Activated CD4-positive, alpha-beta T cell treated with anti-CD3 and anti-CD28 coated beads, Interleukin-2, amount 10 ng/mL, durations not matched to agents 7 days and 5 days (primary cell): ENCODE measurements at regions not wholly inside any gene's neighbourhood (a gene's known extent, or its start where the extent isn't known, plus 50 kb on each side); places are given as distances from the start of the nearest gene placed in this dataset.
A peak's percentile ranks its signal among the peaks of the same experiment; 100 is the strongest.

Experiments
- CTCF ChIA-PET: fragments of 350-600 bp; sonication (Branson Sonifier 250); formaldehyde crosslinking; loops from one replicate; lab custom pipeline; 2021; ENCODE audit warnings: antibody characterized with exemption; lab: Charles Lee
- POLR2A ChIA-PET: fragments of 350-600 bp; sonication (Branson Sonifier 250); formaldehyde crosslinking; loops from one replicate; lab custom pipeline; 2021; ENCODE audit warnings: antibody characterized with exemption; lab: Charles Lee
- DNase-seq: peaks from one replicate; pipeline ENCODE4 v3.0.0-alpha.2; 2020
- H3K27ac Mint-ChIP-seq: one replicate; pipeline ENCODE4 v1.8.0; 2021; ENCODE audit warnings: mild to moderate bottlenecking, moderate library complexity, mixed read lengths
- H3K27me3 Mint-ChIP-seq: one replicate; pipeline ENCODE4 v1.8.0; 2021; ENCODE audit warnings: mixed read lengths
- H3K36me3 Mint-ChIP-seq: one replicate; pipeline ENCODE4 v1.8.0; 2021; ENCODE audit warnings: low read depth, mixed read lengths
- H3K4me1 Mint-ChIP-seq: one replicate; pipeline ENCODE4 v1.8.0; 2021; ENCODE audit warnings: mixed read lengths
- H3K4me3 Mint-ChIP-seq: one replicate; pipeline ENCODE4 v1.8.0; 2021; ENCODE audit warnings: mild to moderate bottlenecking, moderate library complexity, mixed read lengths
- H3K9me3 Mint-ChIP-seq: one replicate; pipeline ENCODE4 v1.8.0; 2021; ENCODE audit warnings: mixed read lengths

GRCh38 chr5:142484821-142485387, 160.1 kb upstream of the SPRY4 start:
- ChIA-PET POLR2A (no interaction called here), CTCF (interaction anchor here (0.6 to 0.9 kb wide), 2 partner anchors 11 to 493 kb away, joined by 3 read pairs; no protein-coding TSS in a partner anchor)
- peaks cover 18% of the 10 kb centered on the region for H3K9me3 Mint-ChIP-seq
- H3K4me3 Mint-ChIP-seq: no peak overlapping the region
- H3K4me1 Mint-ChIP-seq: no peaks in the 10 kb centered on the region
- peaks cover 1% of the 10 kb centered on the region for H3K27me3 Mint-ChIP-seq
- no peaks in the 10 kb centered on the region for H3K36me3 Mint-ChIP-seq
- no peak overlapping the region for H3K27ac Mint-ChIP-seq
- DNase-seq: no peak

GRCh38 chr5:142482207-142482606, 157.4 kb upstream of the SPRY4 start:
- ChIA-PET CTCF (interaction anchor here (1.0 to 1.9 kb wide), 2 partner anchors 9 to 11 kb away, joined by 4 to 5 read pairs; no protein-coding TSS in a partner anchor), POLR2A (no interaction called here)
- no peak for DNase-seq
- H3K36me3 Mint-ChIP-seq: no peaks in the 10 kb centered on the region
- no peak overlapping the region for H3K4me3 Mint-ChIP-seq
- H3K9me3 Mint-ChIP-seq: peaks cover 31% of the 10 kb centered on the region
- no peaks in the 10 kb centered on the region for H3K4me1 Mint-ChIP-seq
- H3K27me3 Mint-ChIP-seq: peaks cover 3% of the 10 kb centered on the region
- H3K27ac Mint-ChIP-seq: no peak overlapping the region

GRCh38 chr5:142481410-142481809, 156.6 kb upstream of the SPRY4 start:
- H3K4me3 Mint-ChIP-seq: no peak overlapping the region
- H3K36me3 Mint-ChIP-seq: no peaks in the 10 kb centered on the region
- H3K27me3 Mint-ChIP-seq: peaks cover 3% of the 10 kb centered on the region
- H3K27ac Mint-ChIP-seq: no peak overlapping the region
- no peaks in the 10 kb centered on the region for H3K4me1 Mint-ChIP-seq
- H3K9me3 Mint-ChIP-seq: peaks cover 28% of the 10 kb centered on the region
- no peak for DNase-seq
- POLR2A ChIA-PET: no interaction called here
- CTCF ChIA-PET: interaction anchor here (0.6 to 1.9 kb wide), 3 partner anchors 10 to 15 kb away, joined by 3 to 5 read pairs (median 4); no protein-coding TSS in a partner anchor

GRCh38 chr5:142479854-142480519, 155.2 kb upstream of the SPRY4 start:
- H3K36me3 Mint-ChIP-seq: no peaks in the 10 kb centered on the region
- H3K27ac Mint-ChIP-seq: no peak overlapping the region
- ChIA-PET CTCF (no interaction called here), POLR2A (no interaction called here)
- H3K4me3 Mint-ChIP-seq: no peak overlapping the region
- peaks cover 18% of the 10 kb centered on the region for H3K9me3 Mint-ChIP-seq
- H3K27me3 Mint-ChIP-seq: peaks cover 3% of the 10 kb centered on the region
- no peak for DNase-seq
- H3K4me1 Mint-ChIP-seq: no peaks in the 10 kb centered on the region

GRCh38 chr5:142479150-142479549, 154.3 kb upstream of the SPRY4 start:
- no peaks in the 10 kb centered on the region for H3K36me3 Mint-ChIP-seq
- ChIA-PET POLR2A (no interaction called here), CTCF (interaction anchor here (0.7 kb wide), 1 partner anchor 360 kb away, joined by 4 read pairs; no protein-coding TSS in a partner anchor)
- H3K4me1 Mint-ChIP-seq: no peaks in the 10 kb centered on the region
- H3K9me3 Mint-ChIP-seq: peaks cover 17% of the 10 kb centered on the region
- peaks cover 3% of the 10 kb centered on the region for H3K27me3 Mint-ChIP-seq
- no peak overlapping the region for H3K27ac Mint-ChIP-seq
- no peak for DNase-seq
- no peak overlapping the region for H3K4me3 Mint-ChIP-seq

GRCh38 chr5:142478113-142478512, 153.3 kb upstream of the SPRY4 start:
- Mint-ChIP-seq H3K27ac (no peak overlapping the region), H3K4me1 (peaks cover 2% of the 10 kb centered on the region), H3K36me3 (no peaks in the 10 kb centered on the region), H3K4me3 (no peak overlapping the region), H3K27me3 (peaks cover 3% of the 10 kb centered on the region), H3K9me3 (peaks cover 14% of the 10 kb centered on the region)
- DNase-seq: no peak
- POLR2A ChIA-PET: no interaction called here
- CTCF ChIA-PET: no interaction called here

- Mint-ChIP-seq H3K9me3 (peaks cover 14% of the 10 kb centered on the region), H3K4me1 (peaks cover 8% of the 10 kb centered on the region), H3K27ac (no peak overlapping the region), H3K27me3 (peaks cover 3% of the 10 kb centered on the region), H3K4me3 (no peak overlapping the region), H3K36me3 (no peaks in the 10 kb centered on the region)
- CTCF ChIA-PET: interaction anchor here (1.0 to 1.5 kb wide), 3 partner anchors 13 to 233 kb away, joined by 3 to 4 read pairs (median 3); no protein-coding TSS in a partner anchor
- POLR2A ChIA-PET: interaction anchor here (0.6 kb wide), 1 partner anchor 20 kb away, joined by 3 read pairs; no protein-coding TSS in a partner anchor
- DNase-seq: no peak
Observed at GRCh38 chr5:142475102-142475513, 150.3 kb upstream of the SPRY4 start.

- Mint-ChIP-seq H3K9me3 (peaks cover 10% of the 10 kb centered on the region), H3K27me3 (peaks cover 1% of the 10 kb centered on the region), H3K4me1 (peaks cover 8% of the 10 kb centered on the region), H3K4me3 (no peak overlapping the region), H3K36me3 (no peaks in the 10 kb centered on the region), H3K27ac (no peak overlapping the region)
- ChIA-PET POLR2A (interaction anchor here (0.5 kb wide), 1 partner anchor 84 kb away, joined by 3 read pairs; no protein-coding TSS in a partner anchor), CTCF (interaction anchor here (0.9 to 1.5 kb wide), 4 partner anchors 10 to 233 kb away, joined by 3 to 4 read pairs (median 3); no protein-coding TSS in a partner anchor)
- no peak for DNase-seq
Observed at GRCh38 chr5:142474431-142475094, 149.7 kb upstream of the SPRY4 start.

GRCh38 chr5:142473038-142473437, 148.2 kb upstream of the SPRY4 start:
- Mint-ChIP-seq H3K36me3 (no peaks in the 10 kb centered on the region), H3K4me3 (no peak overlapping the region), H3K27me3 (peaks cover 1% of the 10 kb centered on the region), H3K4me1 (peaks cover 8% of the 10 kb centered on the region), H3K9me3 (peaks cover 1% of the 10 kb centered on the region), H3K27ac (no peak overlapping the region)
- ChIA-PET POLR2A (no interaction called here), CTCF (interaction anchor here (1.2 kb wide), 1 partner anchor 11 kb away, joined by 3 read pairs; no protein-coding TSS in a partner anchor)
- DNase-seq: no peak

GRCh38 chr5:142472306-142472951, 147.6 kb upstream of the SPRY4 start:
- Mint-ChIP-seq H3K27me3 (no peaks in the 10 kb centered on the region), H3K27ac (peak overlapping the region; percentile 20), H3K4me3 (no peak overlapping the region), H3K36me3 (no peaks in the 10 kb centered on the region), H3K4me1 (peaks cover 8% of the 10 kb centered on the region), H3K9me3 (no peaks in the 10 kb centered on the region)
- ChIA-PET POLR2A (no interaction called here), CTCF (interaction anchor here (0.9 to 1.1 kb wide), 3 partner anchors 13 to 36 kb away, joined by 3 to 4 read pairs (median 3); no protein-coding TSS in a partner anchor)
- DNase-seq: peak; percentile 46

GRCh38 chr5:142466195-142466971, 141.6 kb upstream of the SPRY4 start:
- no peaks in the 10 kb centered on the region for H3K4me1 Mint-ChIP-seq
- no peak overlapping the region for H3K27ac Mint-ChIP-seq
- H3K36me3 Mint-ChIP-seq: no peaks in the 10 kb centered on the region
- no peaks in the 10 kb centered on the region for H3K9me3 Mint-ChIP-seq
- ChIA-PET CTCF (no interaction called here), POLR2A (interaction anchor here (0.6 kb wide), 1 partner anchor 30 kb away, joined by 9 read pairs; no protein-coding TSS in a partner anchor)
- no peak overlapping the region for H3K4me3 Mint-ChIP-seq
- peaks cover 2% of the 10 kb centered on the region for H3K27me3 Mint-ChIP-seq
- DNase-seq: no peak

GRCh38 chr5:142465476-142465875, 140.7 kb upstream of the SPRY4 start:
- DNase-seq: no peak
- Mint-ChIP-seq H3K36me3 (no peaks in the 10 kb centered on the region), H3K27ac (no peak overlapping the region), H3K4me1 (no peaks in the 10 kb centered on the region), H3K27me3 (peaks cover 2% of the 10 kb centered on the region), H3K9me3 (no peaks in the 10 kb centered on the region), H3K4me3 (no peak overlapping the region)
- ChIA-PET POLR2A (no interaction called here), CTCF (no interaction called here)
